Stimulated activated CD4-positive, alpha-beta T cell treated with anti-CD3 and anti-CD28 coated beads, Interleukin-2, amount 100 ng/mL, for 48 hours (primary cell): ENCODE measurements at regions not wholly inside any gene's neighbourhood (a gene's known extent, or its start where the extent isn't known, plus 50 kb on each side); places are given as distances from the start of the nearest gene placed in this dataset.
A peak's percentile ranks its signal among the peaks of the same experiment; 100 is the strongest.
"Not testable (repeated sequence)": the region's sequence is repeated elsewhere in the genome, so short reads cannot be mapped to it uniquely, and the experiment has no call there.

Experiments
- DNase-seq, 2 donors: peaks; one replicate each; pipeline ENCODE4 v3.0.0-alpha.2; 2020

- DNase-seq: no peak
Observed at GRCh38 chr16:48105976-48106375, 49.8 kb downstream of the ABCC12 start.

- DNase-seq: no peak
Observed at GRCh38 chr16:48105456-48105855, 50.3 kb downstream of the ABCC12 start.

GRCh38 chr16:48103591-48103990 lies 52.2 kb downstream of the ABCC12 start:
- DNase-seq: no peak

GRCh38 chr16:48102083-48103008 lies 53.4 kb downstream of the ABCC12 start:
- no peak for DNase-seq

- peak; percentile 24 to 47 for DNase-seq
Observed at GRCh38 chr16:48101069-48101674, 54.6 kb downstream of the ABCC12 start.

- DNase-seq: no peak
Observed at GRCh38 chr16:48099455-48099854, 56.3 kb downstream of the ABCC12 start.

- DNase-seq: no peak
Observed at GRCh38 chr16:48098472-48098871, 57.3 kb downstream of the ABCC12 start.

GRCh38 chr16:48091117-48091516 lies 64.7 kb downstream of the ABCC12 start:
- DNase-seq: no peak

GRCh38 chr16:48089053-48089792 lies 66.6 kb downstream of the ABCC12 start:
- no peak for DNase-seq

- DNase-seq: no peak
Observed at GRCh38 chr16:48087639-48088038, 68.2 kb downstream of the ABCC12 start.

GRCh38 chr16:48086422-48086821 lies 69.4 kb downstream of the ABCC12 start:
- DNase-seq: no peak

GRCh38 chr16:48085729-48086128 lies 70.1 kb downstream of the ABCC12 start:
- no peak for DNase-seq

- DNase-seq: no peak
Observed at GRCh38 chr16:48084826-48085225, 71.0 kb downstream of the ABCC12 start.

- no peak for DNase-seq
Observed at GRCh38 chr16:48082516-48082915, 73.3 kb downstream of the ABCC12 start.

GRCh38 chr16:48081656-48082055 lies 74.1 kb downstream of the ABCC12 start:
- no peak for DNase-seq

GRCh38 chr16:48076455-48077012 lies 79.3 kb downstream of the ABCC12 start:
- DNase-seq: no peak

GRCh38 chr16:48075398-48075797 lies 80.4 kb downstream of the ABCC12 start:
- DNase-seq: no peak

GRCh38 chr16:48067388-48067787 lies 88.4 kb downstream of the ABCC12 start:
- DNase-seq: no peak

- no peak for DNase-seq
Observed at GRCh38 chr16:48064971-48065370, 90.8 kb downstream of the ABCC12 start.

- DNase-seq: no peak
Observed at GRCh38 chr16:48062681-48063080, 93.1 kb downstream of the ABCC12 start.

- no peak for DNase-seq
Observed at GRCh38 chr16:48059936-48060335, 95.9 kb downstream of the ABCC12 start.

- not testable (repeated sequence) for DNase-seq
Observed at GRCh38 chr16:48059190-48059589, 96.6 kb downstream of the ABCC12 start.

GRCh38 chr16:48057048-48057447 lies 98.7 kb downstream of the ABCC12 start:
- no peak for DNase-seq
